GM23338 (cell line): ENCODE measurements at regions not wholly inside any gene's neighbourhood (a gene's known extent, or its start where the extent isn't known, plus 50 kb on each side); places are given as distances from the start of the nearest gene placed in this dataset.

Experiments used
- ATAC-seq: fragments of 200-7000 bp; cut with Tn5 transposase; 3 replicates; pipeline ENCODE4 v1.9.1; 2020
- DNase-seq: peaks from one replicate; pipeline ENCODE4 v3.0.0-alpha.2; 2015; ENCODE audit warnings: low spot score
- H2AFZ ChIP-seq: fragments of 200-600 bp; sonication (generic); 2 replicates; pipeline ENCODE4 v1.8.0; 2016; ENCODE audit warnings: antibody characterized with exemption, mild to moderate bottlenecking, moderate library complexity
- H3F3A ChIP-seq: fragments of 200-600 bp; sonication (generic); replicated peaks from 2 replicates; pipeline ENCODE4 v1.8.0; 2017; ENCODE audit warnings: antibody characterized with exemption, mixed run types, low read depth
- H3K27ac ChIP-seq: fragments of 200-600 bp; sonication (generic); 2 replicates; pipeline ENCODE4 v1.6.1; 2016; ENCODE audit warnings: low read depth
- H3K27me3 ChIP-seq: fragments of 200-600 bp; sonication (generic); 2 replicates; pipeline ENCODE4 v1.8.0; 2016; ENCODE audit warnings: mild to moderate bottlenecking, mixed run types, moderate library complexity; ENCODE audit not compliant: insufficient read depth
- H3K36me3 ChIP-seq: fragments of 200-600 bp; sonication (generic); 2 replicates; pipeline ENCODE4 v1.8.0; 2016; ENCODE audit warnings: mild to moderate bottlenecking; ENCODE audit not compliant: insufficient read depth
- H3K4me1 ChIP-seq: fragments of 200-600 bp; sonication (generic); 2 replicates; pipeline ENCODE4 v1.8.0; 2016; ENCODE audit warnings: mild to moderate bottlenecking, moderate library complexity; ENCODE audit not compliant: insufficient read depth
- H3K4me2 ChIP-seq: fragments of 200-600 bp; sonication (generic); 2 replicates; pipeline ENCODE4 v1.7.1; 2017; ENCODE audit warnings: mixed run types
- H3K4me3 ChIP-seq: fragments of 200-600 bp; sonication (generic); 2 replicates; pipeline ENCODE4 v1.6.1; 2016; ENCODE audit warnings: mixed run types
- H3K79me2 ChIP-seq: fragments of 200-600 bp; sonication (generic); replicated peaks from 2 replicates; pipeline ENCODE4 v1.8.0; 2017; ENCODE audit warnings: mild to moderate bottlenecking; ENCODE audit not compliant: insufficient read depth
- H3K9me2 ChIP-seq: fragments of 200-600 bp; sonication (generic); 2 replicates; pipeline ENCODE4 v1.8.0; 2017; ENCODE audit not compliant: insufficient read depth
- H4K20me1 ChIP-seq: fragments of 200-600 bp; sonication (generic); replicated peaks from 2 replicates; pipeline ENCODE4 v1.8.0; 2017; ENCODE audit warnings: mild to moderate bottlenecking; ENCODE audit not compliant: insufficient read depth
- H3K27ac Mint-ChIP-seq: 2 replicates; pipeline ENCODE4 v1.8.0; 2020; ENCODE audit warnings: inconsistent platforms, mild to moderate bottlenecking, moderate library complexity, mixed read lengths
- H3K27me3 Mint-ChIP-seq: 3 replicates; pipeline ENCODE4 v1.8.0; 2022; ENCODE audit warnings: low read depth, mild to moderate bottlenecking, moderate library complexity, mixed read lengths, inconsistent platforms; ENCODE audit not compliant: insufficient read depth, poor library complexity
- H3K36me3 Mint-ChIP-seq: 3 replicates; pipeline ENCODE4 v1.8.0; 2021; ENCODE audit warnings: low read depth, mild to moderate bottlenecking, inconsistent platforms, moderate library complexity, mixed read lengths
- H3K4me1 Mint-ChIP-seq: 3 replicates; pipeline ENCODE4 v1.8.0; 2020; ENCODE audit warnings: mild to moderate bottlenecking, inconsistent platforms, mixed read lengths
- H3K4me3 Mint-ChIP-seq: 3 replicates; pipeline ENCODE4 v1.8.0; 2021; ENCODE audit warnings: moderate library complexity, mild to moderate bottlenecking, inconsistent platforms, mixed read lengths
- H3K9me3 Mint-ChIP-seq: 3 replicates; pipeline ENCODE4 v1.8.0; 2020; ENCODE audit warnings: moderate library complexity, mild to moderate bottlenecking, inconsistent platforms, mixed read lengths
- CREB1 ChIP-seq: fragments of 250-450 bp; sonication (Bioruptor Pico); IDR thresholded peaks from 2 replicates; pipeline ENCODE4 v1.5.0; 2020; ENCODE audit warnings: low read depth, mild to moderate bottlenecking, moderate library complexity
- CTCF ChIP-seq, 2 experiments: fragments of 200-600 bp in 1 of 2; sonication (generic) in 1 of 2; conservative IDR thresholded peaks; 2 replicates each; pipeline versions ENCODE4 v1.5.1 to v1.6.1; 2016 to 2017; ENCODE audit warnings: antibody characterized with exemption in 2 of 2, low read depth in 2 of 2, mild to moderate bottlenecking in 2 of 2, moderate library complexity in 1 of 2
- EZH2 ChIP-seq: fragments of 200-600 bp; sonication (generic); IDR thresholded peaks from one replicate; pipeline ENCODE4 v1.8.0; 2017; ENCODE audit warnings: antibody characterized with exemption, mild to moderate bottlenecking, low read depth; ENCODE audit not compliant: unreplicated experiment
- EZH2phosphoT487 ChIP-seq: fragments of 200-600 bp; sonication (generic); IDR thresholded peaks from one replicate; pipeline ENCODE4 v1.8.1; 2018; ENCODE audit warnings: antibody characterized with exemption; ENCODE audit not compliant: unreplicated experiment
- JUNB ChIP-seq: IDR thresholded peaks from one replicate; pipeline ENCODE4 v1.6.1; 2016; ENCODE audit warnings: antibody characterized with exemption; ENCODE audit not compliant: unreplicated experiment
- NANOG ChIP-seq: IDR thresholded peaks from 2 replicates; pipeline ENCODE4 v1.6.1; 2016; ENCODE audit warnings: antibody characterized with exemption, borderline replicate concordance
- POLR2AphosphoS5 ChIP-seq: IDR thresholded peaks from 2 replicates; pipeline ENCODE4 v1.6.1; 2016; ENCODE audit warnings: antibody characterized with exemption, low read depth
- REST ChIP-seq: IDR thresholded peaks from one replicate; pipeline ENCODE4 v1.6.1; 2018; ENCODE audit warnings: antibody characterized with exemption; ENCODE audit not compliant: unreplicated experiment
- STAT1 ChIP-seq: IDR thresholded peaks from one replicate; pipeline ENCODE4 v1.6.1; 2016; ENCODE audit warnings: antibody characterized with exemption; ENCODE audit not compliant: unreplicated experiment
- ZNF114 ChIP-seq: fragments of 250-450 bp; sonication (Bioruptor Pico); IDR thresholded peaks from 2 replicates; pipeline ENCODE4 v1.5.0; 2020; ENCODE audit warnings: mild to moderate bottlenecking, moderate library complexity
- ZNF331 ChIP-seq: fragments of 250-450 bp; sonication (Bioruptor Pico); IDR thresholded peaks from 2 replicates; pipeline ENCODE4 v1.5.0; 2020; ENCODE audit warnings: low read depth, mild to moderate bottlenecking, moderate library complexity
- TF ChIP-seq, protein P1 (sequence below): fragments of 250-450 bp; sonication (Bioruptor Pico); IDR thresholded peaks from 2 replicates; pipeline ENCODE4 v1.5.0; 2020; ENCODE audit warnings: mild to moderate bottlenecking, moderate library complexity
- TF ChIP-seq, protein P2 (sequence below): IDR thresholded peaks from 2 replicates; pipeline ENCODE4 v1.6.1; 2016; ENCODE audit warnings: antibody characterized with exemption

DNA sequence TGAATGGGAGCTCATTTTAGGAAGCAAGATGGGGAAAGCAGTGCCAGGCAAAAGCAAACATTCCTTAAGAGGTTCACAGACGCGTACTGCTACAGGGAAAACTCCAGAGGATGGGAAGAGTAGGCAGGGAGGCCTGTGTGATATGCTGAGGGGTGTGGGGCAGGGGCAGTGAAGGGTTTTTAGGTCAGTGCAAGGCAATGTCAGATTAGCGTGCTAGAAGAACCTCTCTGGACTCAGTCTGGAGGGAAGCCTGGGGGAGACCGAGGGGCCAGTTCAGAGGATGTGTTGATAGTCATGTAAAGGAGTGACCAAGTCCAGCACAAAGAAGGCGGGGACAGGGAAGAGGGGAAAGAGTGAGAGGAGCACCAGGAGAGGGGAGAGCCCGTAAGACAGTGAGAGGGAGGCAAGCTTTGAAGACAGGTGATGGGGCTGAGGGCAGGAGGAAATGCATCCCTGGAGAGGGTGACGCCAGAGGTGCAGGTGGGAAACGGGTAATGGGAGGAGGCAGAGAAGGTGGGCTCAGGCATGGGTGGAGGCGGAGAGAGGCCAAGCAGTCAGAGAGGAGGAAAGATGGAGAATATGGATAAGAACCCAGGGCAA is 134.5 kb downstream of the MTX3 start:
- no peaks in the 10 kb centered on the region for H3K4me1 Mint-ChIP-seq
- Histone ChIP-seq H4K20me1 (no peaks in the 10 kb centered on the region), H3K79me2 (no peaks in the 10 kb centered on the region), H2AFZ (no peak overlapping the region), H3K27me3 (no peaks in the 10 kb centered on the region), H3K36me3 (no peaks in the 10 kb centered on the region), H3F3A (no peaks in the 10 kb centered on the region), H3K27ac (no peak overlapping the region), H3K4me3 (no peak overlapping the region), H3K9me2 (0 out of 2 replicates have a peak, but pooled peaks cover 4% of the 10 kb centered on the region), H3K4me2 (no peak overlapping the region), H3K4me1 (no peaks in the 10 kb centered on the region)
- ATAC-seq (no peak), DNase-seq (no peak)
- H3K27ac Mint-ChIP-seq: no peak overlapping the region
- no peak overlapping the region for H3K4me3 Mint-ChIP-seq
- H3K9me3 Mint-ChIP-seq: no peaks in the 10 kb centered on the region
- TF ChIP-seq CREB1 (no peak), EZH2 (no peak), CTCF (conservative IDR thresholded peaks at IDR 0.05; ENCODE audit: low read depth in 2 of 2) (no peak), REST (no peak), NANOG (no peak), POLR2AphosphoS5 (no peak), STAT1 (no peak), ZNF331 (no peak), ZNF114 (CRISPR knock-in tag) (no peak), JUNB (no peak), EZH2phosphoT487 (no peak)
- TF ChIP-seq, protein P1, sequence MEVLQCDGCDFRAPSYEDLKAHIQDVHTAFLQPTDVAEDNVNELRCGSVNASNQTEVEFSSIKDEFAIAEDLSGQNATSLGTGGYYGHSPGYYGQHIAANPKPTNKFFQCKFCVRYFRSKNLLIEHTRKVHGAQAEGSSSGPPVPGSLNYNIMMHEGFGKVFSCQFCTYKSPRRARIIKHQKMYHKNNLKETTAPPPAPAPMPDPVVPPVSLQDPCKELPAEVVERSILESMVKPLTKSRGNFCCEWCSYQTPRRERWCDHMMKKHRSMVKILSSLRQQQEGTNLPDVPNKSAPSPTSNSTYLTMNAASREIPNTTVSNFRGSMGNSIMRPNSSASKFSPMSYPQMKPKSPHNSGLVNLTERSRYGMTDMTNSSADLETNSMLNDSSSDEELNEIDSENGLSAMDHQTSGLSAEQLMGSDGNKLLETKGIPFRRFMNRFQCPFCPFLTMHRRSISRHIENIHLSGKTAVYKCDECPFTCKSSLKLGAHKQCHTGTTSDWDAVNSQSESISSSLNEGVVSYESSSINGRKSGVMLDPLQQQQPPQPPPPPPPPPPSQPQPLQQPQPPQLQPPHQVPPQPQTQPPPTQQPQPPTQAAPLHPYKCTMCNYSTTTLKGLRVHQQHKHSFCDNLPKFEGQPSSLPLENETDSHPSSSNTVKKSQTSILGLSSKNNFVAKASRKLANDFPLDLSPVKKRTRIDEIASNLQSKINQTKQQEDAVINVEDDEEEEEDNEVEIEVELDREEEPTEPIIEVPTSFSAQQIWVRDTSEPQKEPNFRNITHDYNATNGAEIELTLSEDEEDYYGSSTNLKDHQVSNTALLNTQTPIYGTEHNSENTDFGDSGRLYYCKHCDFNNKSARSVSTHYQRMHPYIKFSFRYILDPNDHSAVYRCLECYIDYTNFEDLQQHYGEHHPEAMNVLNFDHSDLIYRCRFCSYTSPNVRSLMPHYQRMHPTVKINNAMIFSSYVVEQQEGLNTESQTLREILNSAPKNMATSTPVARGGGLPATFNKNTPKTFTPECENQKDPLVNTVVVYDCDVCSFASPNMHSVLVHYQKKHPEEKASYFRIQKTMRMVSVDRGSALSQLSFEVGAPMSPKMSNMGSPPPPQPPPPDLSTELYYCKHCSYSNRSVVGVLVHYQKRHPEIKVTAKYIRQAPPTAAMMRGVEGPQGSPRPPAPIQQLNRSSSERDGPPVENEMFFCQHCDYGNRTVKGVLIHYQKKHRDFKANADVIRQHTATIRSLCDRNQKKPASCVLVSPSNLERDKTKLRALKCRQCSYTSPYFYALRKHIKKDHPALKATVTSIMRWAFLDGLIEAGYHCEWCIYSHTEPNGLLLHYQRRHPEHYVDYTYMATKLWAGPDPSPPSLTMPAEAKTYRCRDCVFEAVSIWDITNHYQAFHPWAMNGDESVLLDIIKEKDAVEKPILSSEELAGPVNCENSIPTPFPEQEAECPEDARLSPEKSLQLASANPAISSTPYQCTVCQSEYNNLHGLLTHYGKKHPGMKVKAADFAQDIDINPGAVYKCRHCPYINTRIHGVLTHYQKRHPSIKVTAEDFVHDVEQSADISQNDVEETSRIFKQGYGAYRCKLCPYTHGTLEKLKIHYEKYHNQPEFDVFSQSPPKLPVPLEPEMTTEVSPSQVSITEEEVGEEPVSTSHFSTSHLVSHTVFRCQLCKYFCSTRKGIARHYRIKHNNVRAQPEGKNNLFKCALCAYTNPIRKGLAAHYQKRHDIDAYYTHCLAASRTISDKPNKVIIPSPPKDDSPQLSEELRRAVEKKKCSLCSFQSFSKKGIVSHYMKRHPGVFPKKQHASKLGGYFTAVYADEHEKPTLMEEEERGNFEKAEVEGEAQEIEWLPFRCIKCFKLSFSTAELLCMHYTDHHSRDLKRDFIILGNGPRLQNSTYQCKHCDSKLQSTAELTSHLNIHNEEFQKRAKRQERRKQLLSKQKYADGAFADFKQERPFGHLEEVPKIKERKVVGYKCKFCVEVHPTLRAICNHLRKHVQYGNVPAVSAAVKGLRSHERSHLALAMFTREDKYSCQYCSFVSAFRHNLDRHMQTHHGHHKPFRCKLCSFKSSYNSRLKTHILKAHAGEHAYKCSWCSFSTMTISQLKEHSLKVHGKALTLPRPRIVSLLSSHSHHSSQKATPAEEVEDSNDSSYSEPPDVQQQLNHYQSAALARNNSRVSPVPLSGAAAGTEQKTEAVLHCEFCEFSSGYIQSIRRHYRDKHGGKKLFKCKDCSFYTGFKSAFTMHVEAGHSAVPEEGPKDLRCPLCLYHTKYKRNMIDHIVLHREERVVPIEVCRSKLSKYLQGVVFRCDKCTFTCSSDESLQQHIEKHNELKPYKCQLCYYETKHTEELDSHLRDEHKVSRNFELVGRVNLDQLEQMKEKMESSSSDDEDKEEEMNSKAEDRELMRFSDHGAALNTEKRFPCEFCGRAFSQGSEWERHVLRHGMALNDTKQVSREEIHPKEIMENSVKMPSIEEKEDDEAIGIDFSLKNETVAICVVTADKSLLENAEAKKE (CRISPR knock-in tag): no peak
- TF ChIP-seq, protein P2, sequence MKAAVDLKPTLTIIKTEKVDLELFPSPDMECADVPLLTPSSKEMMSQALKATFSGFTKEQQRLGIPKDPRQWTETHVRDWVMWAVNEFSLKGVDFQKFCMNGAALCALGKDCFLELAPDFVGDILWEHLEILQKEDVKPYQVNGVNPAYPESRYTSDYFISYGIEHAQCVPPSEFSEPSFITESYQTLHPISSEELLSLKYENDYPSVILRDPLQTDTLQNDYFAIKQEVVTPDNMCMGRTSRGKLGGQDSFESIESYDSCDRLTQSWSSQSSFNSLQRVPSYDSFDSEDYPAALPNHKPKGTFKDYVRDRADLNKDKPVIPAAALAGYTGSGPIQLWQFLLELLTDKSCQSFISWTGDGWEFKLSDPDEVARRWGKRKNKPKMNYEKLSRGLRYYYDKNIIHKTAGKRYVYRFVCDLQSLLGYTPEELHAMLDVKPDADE: no peak
- no peaks in the 10 kb centered on the region for H3K27me3 Mint-ChIP-seq
- no peaks in the 10 kb centered on the region for H3K36me3 Mint-ChIP-seq
